HG02870 (cell line): ENCODE measurements at regions not wholly inside any gene's neighbourhood (a gene's known extent, or its start where the extent isn't known, plus 50 kb on each side); places are given as distances from the start of the nearest gene placed in this dataset.

Source experiments
- ATAC-seq: cut with Tn5 transposase; IDR thresholded peaks from one replicate; pipeline ENCODE4 v1.9.1; 2021; ENCODE audit warnings: mild to moderate bottlenecking, moderate library complexity; ENCODE audit not compliant: unreplicated experiment

- no peak for ATAC-seq
These were observed 659.4 kb upstream of the CAMK1G start for GRCh38 chr1:208923946-208924720.

DNA sequence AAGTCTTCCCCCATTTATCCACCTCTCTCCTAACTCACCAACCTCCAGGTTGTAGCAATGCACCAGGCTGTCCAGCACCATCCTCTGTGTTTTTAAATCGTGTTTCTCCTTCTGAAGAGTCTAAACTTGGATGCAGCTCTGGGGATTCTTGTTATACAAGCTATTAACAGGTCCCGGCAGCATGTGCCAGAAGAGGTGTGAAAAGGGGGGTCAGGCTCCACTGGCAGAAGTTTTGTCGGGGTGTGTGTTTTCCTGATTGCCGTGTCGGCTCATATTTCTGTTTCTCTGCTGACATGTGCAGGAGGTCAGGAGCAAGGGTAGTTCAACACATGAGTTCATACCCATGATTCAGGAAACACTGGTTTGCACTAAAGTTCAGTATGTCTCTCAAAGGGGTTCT lies 658.6 kb upstream of the CAMK1G start:
- no peak for ATAC-seq

DNA sequence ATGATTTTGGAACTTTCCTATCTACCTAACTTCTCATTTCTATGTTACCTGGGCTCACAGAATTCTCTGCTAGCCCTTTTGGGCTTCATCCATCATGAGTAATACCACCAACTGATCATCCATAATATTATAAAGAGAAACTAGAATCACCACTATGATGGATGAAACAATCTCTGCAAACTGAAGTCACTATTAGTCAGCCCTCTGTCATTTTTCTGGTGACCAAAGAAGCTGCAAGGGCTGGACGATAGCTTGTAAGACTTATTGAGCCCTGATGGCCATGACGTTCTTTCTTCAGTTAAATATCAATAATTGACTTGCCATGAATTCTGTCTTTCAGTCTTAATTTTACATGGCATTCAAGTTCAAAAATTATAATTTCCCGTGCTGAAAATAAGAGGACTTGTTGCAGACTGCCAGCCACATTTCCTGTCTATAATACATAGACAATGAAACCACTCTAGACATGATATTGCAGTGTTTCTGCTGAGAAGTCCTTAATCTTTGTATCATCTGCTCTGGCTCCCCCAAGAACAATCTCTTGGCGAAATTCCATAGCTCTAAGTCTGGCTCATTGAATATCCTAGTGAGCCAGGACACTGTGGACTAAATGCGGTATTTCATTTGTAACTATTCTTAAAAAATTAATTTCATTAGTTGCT lies 655.0 kb upstream of the CAMK1G start:
- ATAC-seq, result no peak

DNA sequence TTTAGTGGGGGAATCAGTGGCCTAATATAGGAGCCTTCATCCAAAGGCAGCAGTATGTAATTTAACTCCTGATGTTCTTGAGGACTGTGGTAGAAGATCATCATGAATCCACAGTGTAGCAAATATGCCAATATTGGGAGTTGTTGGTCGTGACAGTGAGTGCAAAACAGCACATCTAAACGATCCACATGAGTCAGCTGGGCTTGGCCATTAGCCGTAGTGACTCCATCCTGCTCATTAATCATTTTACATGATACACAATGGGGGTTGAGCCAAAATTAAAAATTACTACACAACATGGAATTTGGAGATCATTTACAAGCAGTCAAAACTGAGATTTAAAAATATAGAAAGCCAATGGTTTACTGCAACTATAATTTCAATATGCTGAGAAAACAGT lies 653.9 kb upstream of the CAMK1G start:
- no peak for ATAC-seq

DNA sequence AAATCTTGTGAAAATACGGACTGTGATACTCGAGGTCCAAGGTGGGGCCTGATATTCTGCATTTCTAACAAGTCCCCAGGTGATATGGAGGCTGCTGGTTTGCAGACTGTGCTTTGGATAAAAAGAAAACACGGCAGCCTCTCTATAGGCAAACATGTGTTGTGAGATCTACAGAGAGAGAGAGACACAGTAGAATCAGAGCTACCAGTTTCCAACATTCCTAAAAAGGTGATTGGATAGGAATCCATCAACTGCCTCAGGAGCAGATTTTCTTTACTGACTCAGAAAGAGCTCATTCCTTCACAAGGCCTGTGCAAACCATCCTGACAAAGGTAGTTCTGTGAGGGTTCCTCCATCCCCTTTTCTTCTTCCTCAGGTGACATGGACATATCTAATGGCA lies 651.6 kb upstream of the CAMK1G start:
- no peak for ATAC-seq

- no peak for ATAC-seq
These were observed 649.5 kb upstream of the CAMK1G start for GRCh38 chr1:208933984-208934525.

- no peak for ATAC-seq
These were observed 648.6 kb upstream of the CAMK1G start for GRCh38 chr1:208934933-208935332.

GRCh38 chr1:208935517-208936187 lies 647.9 kb upstream of the CAMK1G start:
- ATAC-seq, result no peak

DNA sequence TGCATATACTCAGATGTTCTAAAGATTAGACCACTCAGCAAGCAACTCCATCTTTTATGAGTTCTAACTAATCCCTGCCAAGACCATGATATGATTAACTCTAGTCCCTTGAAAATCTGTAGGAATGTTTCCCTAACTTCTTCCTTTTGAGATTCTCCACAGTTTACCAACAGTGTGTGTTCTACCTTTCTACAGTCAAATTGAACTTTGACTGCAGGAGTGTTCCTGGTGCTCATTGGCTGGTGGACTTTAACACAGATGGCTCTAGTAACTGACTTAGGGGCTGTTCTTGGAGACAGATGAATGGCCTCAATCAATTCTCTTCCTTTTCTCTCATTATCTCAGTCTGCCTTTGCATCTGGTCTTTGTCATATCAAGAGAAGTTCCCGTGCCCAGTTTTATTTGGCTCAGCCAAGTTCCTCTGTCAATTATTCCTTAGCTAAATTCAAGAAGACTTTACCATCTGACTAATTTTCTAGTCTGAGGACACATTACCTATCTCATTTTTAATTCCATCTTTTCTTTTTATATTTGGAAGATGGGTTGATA lies 643.9 kb upstream of the CAMK1G start:
- ATAC-seq, result no peak

DNA sequence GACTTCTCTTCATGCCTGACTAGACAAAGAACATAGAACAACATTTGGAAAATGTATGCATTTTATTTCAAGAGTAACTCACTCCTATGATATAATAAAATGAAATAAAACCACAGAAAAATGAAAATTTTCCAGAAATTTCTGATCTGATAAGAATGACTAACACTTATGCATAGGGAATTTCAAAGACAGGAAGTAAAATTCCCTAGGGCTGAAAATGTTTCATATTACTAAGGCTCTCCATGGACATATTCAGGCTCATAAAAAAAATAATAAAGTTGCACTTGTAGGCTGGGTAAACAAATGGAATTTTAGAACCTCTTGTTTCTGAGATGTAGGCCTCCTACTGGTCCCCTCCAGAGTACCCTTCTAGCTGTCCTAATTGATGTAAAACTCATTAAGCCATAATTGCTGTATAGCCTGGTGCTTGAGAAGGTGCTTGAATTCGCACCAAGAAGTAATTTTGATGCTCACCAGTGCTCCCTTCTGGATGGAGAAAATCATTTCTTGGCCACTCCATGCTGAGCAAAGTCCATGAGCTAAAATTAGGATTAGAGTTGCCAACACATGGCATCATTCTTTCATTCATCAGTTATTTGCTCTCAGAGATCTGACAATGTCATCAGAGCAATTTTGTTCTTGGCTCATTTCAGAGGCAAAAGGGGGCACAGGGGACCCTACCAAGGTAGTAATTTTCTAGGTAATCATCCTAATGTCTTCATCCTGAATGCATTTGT lies 641.0 kb upstream of the CAMK1G start:
- ATAC-seq, result no peak

DNA sequence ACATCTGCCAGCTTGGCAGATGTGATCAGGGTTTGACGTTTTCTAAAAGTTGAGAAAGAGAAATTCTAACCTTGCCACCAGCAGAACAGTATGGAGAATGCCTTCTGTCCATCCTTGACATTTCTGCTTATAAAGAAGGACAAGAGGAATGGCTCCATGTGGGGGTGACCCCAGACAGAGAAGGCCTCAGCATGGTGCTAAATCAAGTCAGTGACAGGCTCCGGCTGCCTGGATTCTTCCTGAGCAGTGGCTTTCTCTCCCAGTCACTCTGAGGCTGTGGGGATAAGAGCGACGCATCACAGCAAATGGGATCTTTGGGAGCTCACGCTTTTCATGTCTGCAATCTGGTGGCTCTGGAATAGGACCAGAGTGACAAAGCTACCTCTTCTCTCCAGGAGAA lies 640.2 kb upstream of the CAMK1G start:
- ATAC-seq, result no peak

DNA sequence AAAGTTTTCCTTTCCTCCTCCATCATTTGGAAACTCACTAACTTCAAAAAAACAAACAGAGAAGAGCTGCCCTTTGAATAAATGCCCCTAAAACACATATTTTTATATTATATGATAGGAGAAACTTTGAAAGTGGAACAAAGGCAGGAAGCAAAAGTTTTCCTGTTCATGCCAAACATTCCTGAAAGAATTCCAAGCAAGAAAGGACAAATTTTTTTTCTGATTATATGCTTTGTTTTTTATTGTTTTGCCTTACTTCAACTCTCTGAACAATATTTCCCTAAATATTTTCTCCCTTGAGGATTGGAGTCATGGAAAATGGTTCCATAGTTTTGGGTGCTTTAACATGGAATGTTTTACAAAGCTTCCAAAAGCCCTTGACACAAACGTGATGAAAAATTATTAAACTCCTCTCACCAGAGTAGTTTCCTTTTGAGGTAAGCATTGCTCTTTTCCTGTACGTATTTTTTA lies 638.5 kb upstream of the CAMK1G start:
- no peak for ATAC-seq

DNA sequence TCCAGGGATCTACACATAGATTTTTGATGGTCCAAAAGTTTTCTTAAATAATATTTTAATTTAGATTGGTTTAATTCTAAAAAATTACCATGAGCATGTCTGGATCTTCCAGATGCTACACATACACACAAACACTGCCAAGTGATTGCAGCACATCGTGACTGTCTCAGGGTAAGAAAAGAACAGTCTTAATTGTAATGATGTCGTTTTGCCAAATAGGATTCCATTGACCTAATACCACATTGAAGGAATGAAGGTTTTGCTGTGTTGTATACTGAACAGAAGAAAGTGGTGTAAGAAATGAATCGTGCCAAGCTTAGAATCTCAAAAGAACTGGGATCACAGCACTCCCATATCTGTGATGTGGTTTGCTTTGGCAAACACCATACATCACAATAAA lies 633.3 kb upstream of the CAMK1G start:
- no peak for ATAC-seq

DNA sequence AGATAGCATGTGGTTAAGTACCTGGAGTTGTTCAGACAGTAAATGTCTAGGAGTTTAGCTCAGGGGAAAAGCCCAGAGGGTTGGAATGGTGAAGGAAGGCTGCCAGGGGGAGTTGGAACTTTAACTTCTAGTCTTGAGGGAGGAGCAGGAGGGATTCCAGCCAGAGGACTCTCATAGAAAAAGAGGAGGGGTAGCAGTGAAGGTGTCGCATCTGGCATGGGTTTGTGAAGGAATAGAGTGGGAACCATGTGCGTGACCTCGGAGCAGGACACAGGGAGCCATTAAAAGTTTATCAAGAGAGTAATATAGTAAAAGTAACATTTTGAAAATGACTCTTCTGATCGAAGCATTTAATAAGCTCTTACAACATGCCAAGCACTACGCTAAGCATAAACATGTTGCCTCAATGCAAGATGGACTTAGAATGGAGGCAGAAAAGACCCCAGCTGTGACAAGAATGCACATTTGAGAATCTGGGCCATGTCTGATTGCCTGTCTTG lies 632.4 kb upstream of the CAMK1G start:
- no peak for ATAC-seq

- no peak for ATAC-seq
These were observed 631.6 kb upstream of the CAMK1G start for GRCh38 chr1:208951908-208952307.

GRCh38 chr1:208962867-208963266 lies 620.6 kb upstream of the CAMK1G start:
- ATAC-seq, result no peak

DNA sequence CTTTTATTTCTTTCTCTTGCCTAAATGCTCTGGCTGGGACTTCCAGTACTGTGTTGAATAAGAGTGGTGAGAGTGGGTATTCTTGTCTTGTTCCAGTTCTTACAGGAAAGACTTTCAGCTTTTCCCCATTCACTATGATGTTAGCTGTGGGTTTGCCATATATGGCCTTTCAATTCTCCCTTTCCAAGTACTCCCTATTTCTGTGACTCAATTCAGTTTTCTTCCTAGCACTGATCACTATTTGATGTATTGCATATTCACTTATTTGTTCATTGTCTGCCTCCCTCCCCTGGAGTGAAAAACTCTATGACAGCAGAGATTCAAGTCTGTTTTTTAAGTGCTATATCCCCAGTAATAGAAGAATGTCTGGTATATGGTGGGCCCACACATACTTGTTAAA lies 618.2 kb upstream of the CAMK1G start:
- ATAC-seq, result no peak

- no peak for ATAC-seq
These were observed 616.2 kb upstream of the CAMK1G start for GRCh38 chr1:208967334-208967733.

- ATAC-seq, result no peak
These were observed 608.8 kb upstream of the CAMK1G start for GRCh38 chr1:208974717-208975116.

DNA sequence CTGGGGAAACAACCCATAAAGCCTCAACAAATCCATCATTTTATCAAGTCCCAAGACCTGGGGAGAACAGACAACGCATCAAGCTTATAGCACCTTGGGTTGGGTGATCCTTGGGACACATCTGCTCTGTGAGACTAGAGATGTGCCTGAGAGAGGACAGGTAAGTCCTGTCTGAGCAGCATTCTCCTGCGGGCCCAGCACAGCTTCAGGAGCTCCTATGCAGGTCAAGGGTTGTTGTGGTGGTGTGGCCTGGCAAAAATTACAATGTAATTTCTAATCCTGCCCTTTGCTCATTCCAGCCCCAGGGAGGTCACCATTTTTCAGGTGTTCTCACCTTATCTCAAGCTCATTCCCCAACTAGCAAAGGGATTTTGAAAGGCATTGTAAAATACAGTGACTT lies 608.1 kb upstream of the CAMK1G start:
- no peak for ATAC-seq

GRCh38 chr1:208977012-208977411 lies 606.5 kb upstream of the CAMK1G start:
- ATAC-seq, result no peak
